Subcutaneous abdominal adipose tissue (tissue), 5 donors: ENCODE measurements at regions not wholly inside any gene's neighbourhood (a gene's known extent, or its start where the extent isn't known, plus 50 kb on each side); places are given as distances from the start of the nearest gene placed in this dataset.

Experiments
- H3K27ac ChIP-seq: one replicate; pipeline ENCODE4 v1.7.0; 2013; ENCODE audit warnings: low read depth, mild to moderate bottlenecking, inconsistent platforms, low read length, moderate library complexity
- H3K27me3 ChIP-seq, 5 donors: one replicate each; pipeline ENCODE4 v1.7.0; 2013; ENCODE audit warnings: low read length in 5 of 5, inconsistent platforms in 1 of 5; ENCODE audit not compliant: control insufficient read depth in 5 of 5, insufficient read depth in 4 of 5
- H3K36me3 ChIP-seq, 5 donors: one replicate each; pipeline ENCODE4 v1.7.0; 2013; ENCODE audit warnings: low read length in 5 of 5; ENCODE audit not compliant: control insufficient read depth in 5 of 5, insufficient read depth in 5 of 5
- H3K4me1 ChIP-seq, 5 donors: one replicate each; pipeline ENCODE4 v1.7.0; 2013; ENCODE audit warnings: low read length in 5 of 5, mild to moderate bottlenecking in 3 of 5, moderate library complexity in 1 of 5; ENCODE audit not compliant: control insufficient read depth in 5 of 5, insufficient read depth in 5 of 5
- H3K4me3 ChIP-seq, 5 donors: one replicate each; pipeline ENCODE4 v1.7.0; 2013; ENCODE audit warnings: low read length in 5 of 5, low read depth in 1 of 5
- H3K9ac ChIP-seq, 5 donors: one replicate each; pipeline ENCODE4 v1.7.0; 2013; ENCODE audit warnings: low read length in 5 of 5, mild to moderate bottlenecking in 4 of 5, moderate library complexity in 3 of 5
- H3K9me3 ChIP-seq, 5 donors: one replicate each; pipeline ENCODE4 v1.7.0; 2013; ENCODE audit warnings: low read length in 5 of 5; ENCODE audit not compliant: control insufficient read depth in 5 of 5
- donor health status: healthy.
- donor health status: healthy.
- donor health status: healthy.
- donor health status: healthy.
- donor health status: healthy.

DNA sequence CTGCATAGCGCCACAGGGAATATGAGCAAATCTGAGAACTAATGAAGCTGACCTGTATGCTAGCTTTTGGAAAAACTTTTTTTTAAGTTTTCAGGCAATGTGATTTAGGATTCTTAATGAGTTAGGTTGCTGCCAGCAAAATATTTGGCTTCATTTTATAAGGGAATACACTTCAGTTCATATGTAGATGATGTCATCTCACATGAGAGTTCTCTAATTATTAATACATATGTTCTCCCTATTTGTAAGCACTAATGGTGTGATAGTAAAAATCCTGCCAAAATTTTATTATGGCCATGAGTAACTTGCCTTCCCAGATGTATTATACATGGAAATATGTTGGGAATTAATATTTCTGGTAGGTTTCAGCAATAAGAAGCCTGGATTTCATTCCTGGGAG lies 573.8 kb downstream of the EPM2A start:
- Histone ChIP-seq H3K9ac (no peak overlapping the region), H3K4me1 (no peaks in the 10 kb centered on the region), H3K27ac (no peak overlapping the region), H3K9me3 (peaks cover 0 to 20% (median 14%) of the 10 kb centered on the region in 5 donors), H3K36me3 (no peaks in the 10 kb centered on the region), H3K27me3 (no peaks in the 10 kb centered on the region), H3K4me3 (no peak overlapping the region)

DNA sequence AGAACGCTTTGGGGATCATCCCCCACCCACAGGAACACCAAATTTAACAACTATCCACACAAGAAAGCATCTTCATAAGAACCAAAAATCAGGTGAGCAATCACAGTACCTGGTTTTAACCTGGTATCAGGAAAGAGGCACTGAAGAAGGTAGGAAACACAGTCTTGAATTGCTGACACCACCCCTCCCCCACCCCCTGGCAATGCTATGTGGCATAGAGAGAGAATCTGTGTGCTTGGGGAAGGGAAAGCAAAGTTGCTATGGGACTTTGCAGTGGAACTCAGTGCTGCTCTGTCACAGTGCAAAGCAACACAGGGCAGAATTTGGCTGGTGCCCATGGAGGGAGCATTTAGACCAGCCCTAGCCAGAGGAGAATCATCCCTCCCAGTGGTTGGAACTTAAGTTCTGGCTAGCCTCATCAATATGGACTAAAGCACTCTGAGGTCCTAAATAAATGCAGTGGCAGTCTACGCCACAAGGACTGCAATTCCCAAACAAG lies 565.5 kb downstream of the EPM2A start:
- H3K36me3 ChIP-seq = no peaks in the 10 kb centered on the region
- no peak overlapping the region for H3K9ac ChIP-seq
- no peaks in the 10 kb centered on the region for H3K27me3 ChIP-seq
- no peak overlapping the region for H3K4me3 ChIP-seq
- no peak overlapping the region for H3K27ac ChIP-seq
- peaks cover 0 to 7% (median 2%) of the 10 kb centered on the region in 5 donors for H3K4me1 ChIP-seq
- no peaks in the 10 kb centered on the region for H3K9me3 ChIP-seq

DNA sequence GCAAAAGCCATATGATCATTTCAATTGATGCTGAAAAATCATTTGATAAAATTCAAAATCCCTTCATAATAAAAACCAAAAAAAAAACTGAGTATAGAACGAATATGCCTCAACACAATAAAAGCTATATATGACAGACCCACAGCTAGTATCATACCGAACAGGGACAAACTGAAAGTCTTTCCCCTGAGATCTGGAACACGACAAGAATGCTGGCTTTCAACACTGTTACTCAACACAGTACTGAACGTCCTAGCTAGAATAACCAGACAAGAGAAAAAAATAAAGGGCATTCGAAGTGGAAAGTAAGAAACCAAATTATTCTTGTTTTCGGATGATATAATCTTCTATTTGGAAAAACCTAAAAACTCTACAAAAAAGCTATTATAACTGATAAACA lies 559.9 kb downstream of the EPM2A start:
- Histone ChIP-seq H3K27ac (no peak overlapping the region), H3K9ac (no peak overlapping the region), H3K27me3 (no peaks in the 10 kb centered on the region), H3K4me1 (peaks cover 0 to 11% (median 0%) of the 10 kb centered on the region in 5 donors), H3K9me3 (peaks cover 0 to 5% (median 0%) of the 10 kb centered on the region in 5 donors), H3K4me3 (no peak overlapping the region), H3K36me3 (no peaks in the 10 kb centered on the region)

DNA sequence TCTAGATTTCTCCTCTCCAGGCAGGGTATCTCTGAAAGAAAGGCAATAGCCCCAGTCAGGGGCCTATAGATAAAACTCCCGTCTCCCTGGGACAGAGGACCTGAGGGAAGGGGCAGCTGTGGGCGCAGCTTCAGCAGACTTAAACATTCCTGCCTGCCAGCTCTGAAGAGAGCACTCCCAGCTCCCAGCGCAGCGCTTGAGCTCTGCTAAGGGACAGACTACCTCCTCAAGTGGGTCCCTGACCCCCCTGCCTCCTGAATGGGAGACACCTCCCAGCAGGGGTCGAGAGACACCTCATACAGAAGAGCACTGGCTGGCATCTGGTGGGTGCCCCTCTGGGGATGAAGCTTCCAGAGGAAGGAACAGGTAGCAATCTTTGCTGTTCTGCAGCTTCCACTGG lies 556.9 kb downstream of the EPM2A start:
- Histone ChIP-seq H3K4me1 (peaks cover 0 to 11% (median 0%) of the 10 kb centered on the region in 5 donors), H3K27ac (no peak overlapping the region), H3K27me3 (no peaks in the 10 kb centered on the region), H3K4me3 (no peak overlapping the region), H3K9ac (no peak overlapping the region), H3K9me3 (peaks cover 0 to 5% (median 0%) of the 10 kb centered on the region in 5 donors), H3K36me3 (no peaks in the 10 kb centered on the region)

DNA sequence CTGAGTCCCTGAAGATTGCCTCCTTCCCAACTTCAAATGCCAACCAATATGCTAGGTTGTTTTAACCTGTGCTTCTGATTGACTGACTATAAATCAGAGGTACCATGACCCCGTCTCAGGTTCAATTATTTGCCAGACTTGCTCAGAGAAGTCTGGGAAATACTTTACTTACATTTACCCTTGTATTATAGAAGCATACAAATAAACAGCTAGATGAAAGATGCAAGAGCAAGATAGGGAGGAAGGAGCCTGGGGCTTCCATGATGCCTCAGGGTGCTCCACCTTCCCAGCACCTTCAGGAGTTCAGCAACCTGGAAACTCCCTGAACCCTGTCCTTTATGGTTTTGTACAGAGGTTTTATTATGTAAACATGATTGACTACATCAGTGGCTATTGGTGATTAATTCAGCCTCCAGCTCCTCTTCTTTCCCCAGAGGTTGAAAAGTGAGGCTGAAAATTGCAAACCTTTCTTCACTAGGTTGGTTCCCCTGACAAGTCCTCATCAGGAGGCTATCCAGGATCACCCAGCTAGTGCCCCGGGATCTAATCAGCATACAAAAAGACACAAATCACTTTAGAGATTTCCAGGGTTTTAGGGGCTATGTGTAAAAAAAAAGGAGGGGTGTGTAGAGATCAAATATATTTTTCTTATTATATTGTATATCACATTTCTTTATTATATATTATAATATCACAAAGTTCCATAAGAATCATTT lies 547.7 kb downstream of the EPM2A start:
- Histone ChIP-seq H3K4me1 (no peaks in the 10 kb centered on the region), H3K27ac (no peak overlapping the region), H3K9ac (no peak overlapping the region), H3K36me3 (no peaks in the 10 kb centered on the region), H3K9me3 (peaks cover 0 to 5% (median 0%) of the 10 kb centered on the region in 5 donors), H3K4me3 (no peak overlapping the region), H3K27me3 (no peaks in the 10 kb centered on the region)

DNA sequence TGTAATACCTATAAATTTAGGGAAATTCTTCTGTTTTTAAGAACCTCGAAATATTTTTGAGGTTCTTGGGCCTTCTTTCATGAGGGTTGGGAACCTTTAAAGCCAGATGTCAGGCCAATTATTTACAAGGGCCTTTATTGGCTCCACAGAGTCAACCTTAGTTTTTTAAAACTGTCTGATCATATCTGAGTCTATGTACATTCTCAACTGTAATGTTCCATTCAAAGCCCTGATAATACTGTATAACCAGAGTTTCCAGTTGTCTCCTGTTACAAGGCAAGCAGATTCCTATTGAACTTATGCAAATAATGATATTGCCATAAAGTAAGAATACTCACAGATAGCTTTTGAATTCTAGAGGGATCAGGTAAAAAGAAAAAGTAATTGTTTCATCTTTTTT lies 545.5 kb downstream of the EPM2A start:
- no peaks in the 10 kb centered on the region for H3K4me1 ChIP-seq

DNA sequence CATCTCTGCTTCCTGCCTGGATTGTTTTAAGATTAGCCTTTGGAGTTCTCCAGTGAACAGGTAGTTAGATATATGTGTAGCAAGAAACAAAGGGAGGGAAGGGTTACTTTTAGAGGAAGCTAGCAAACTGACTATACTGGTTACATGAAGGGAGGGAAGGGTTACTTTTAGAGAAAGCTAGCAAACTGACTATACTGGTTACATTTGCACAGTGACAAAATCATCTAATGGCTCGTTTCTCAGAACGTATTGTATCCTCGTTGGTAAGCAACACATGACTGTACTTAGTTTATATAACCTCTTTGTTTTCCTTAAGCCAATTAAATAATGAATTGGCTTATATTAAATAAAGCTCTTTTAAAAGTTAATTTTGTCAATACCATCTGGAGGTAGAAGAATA lies 540.9 kb downstream of the EPM2A start:
- no peak overlapping the region for H3K27ac ChIP-seq

More for the DNA sequence above, 545.5 kb downstream of the EPM2A start:
- peaks cover 0 to 5% (median 0%) of the 10 kb centered on the region in 5 donors for H3K9me3 ChIP-seq
- no peak overlapping the region for H3K4me3 ChIP-seq
- H3K27ac ChIP-seq = no peak overlapping the region
- no peaks in the 10 kb centered on the region for H3K27me3 ChIP-seq
- H3K36me3 ChIP-seq = no peaks in the 10 kb centered on the region
- no peak overlapping the region for H3K9ac ChIP-seq

DNA sequence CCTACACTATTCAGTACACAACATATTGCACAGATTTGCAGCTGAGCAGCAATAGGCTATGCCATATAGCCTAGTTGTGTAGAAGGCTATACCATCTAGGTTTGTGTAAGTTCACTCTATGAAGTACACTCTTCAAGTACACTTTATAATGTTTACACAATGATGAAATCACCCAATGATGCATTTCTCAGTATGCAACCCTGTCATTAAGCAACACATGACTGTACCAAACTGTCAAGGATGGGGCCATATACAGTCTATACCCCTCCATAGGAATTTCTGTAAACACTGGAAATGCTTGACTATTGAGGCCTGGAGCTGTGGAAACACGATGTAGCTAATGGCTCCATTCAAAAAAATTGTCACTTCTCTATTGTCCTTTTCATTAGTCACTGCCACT lies 535.4 kb downstream of the EPM2A start:
- no peak overlapping the region for H3K4me3 ChIP-seq
- H3K27ac ChIP-seq = no peak overlapping the region
- no peaks in the 10 kb centered on the region for H3K36me3 ChIP-seq
- no peaks in the 10 kb centered on the region for H3K4me1 ChIP-seq
- no peaks in the 10 kb centered on the region for H3K9me3 ChIP-seq
- H3K27me3 ChIP-seq = no peaks in the 10 kb centered on the region
- no peak overlapping the region for H3K9ac ChIP-seq

More for the DNA sequence above, 540.9 kb downstream of the EPM2A start:
- no peaks in the 10 kb centered on the region for H3K36me3 ChIP-seq
- no peaks in the 10 kb centered on the region for H3K9me3 ChIP-seq
- H3K4me3 ChIP-seq = no peak overlapping the region
- H3K9ac ChIP-seq = no peak overlapping the region
- H3K27me3 ChIP-seq = no peaks in the 10 kb centered on the region
- no peaks in the 10 kb centered on the region for H3K4me1 ChIP-seq

DNA sequence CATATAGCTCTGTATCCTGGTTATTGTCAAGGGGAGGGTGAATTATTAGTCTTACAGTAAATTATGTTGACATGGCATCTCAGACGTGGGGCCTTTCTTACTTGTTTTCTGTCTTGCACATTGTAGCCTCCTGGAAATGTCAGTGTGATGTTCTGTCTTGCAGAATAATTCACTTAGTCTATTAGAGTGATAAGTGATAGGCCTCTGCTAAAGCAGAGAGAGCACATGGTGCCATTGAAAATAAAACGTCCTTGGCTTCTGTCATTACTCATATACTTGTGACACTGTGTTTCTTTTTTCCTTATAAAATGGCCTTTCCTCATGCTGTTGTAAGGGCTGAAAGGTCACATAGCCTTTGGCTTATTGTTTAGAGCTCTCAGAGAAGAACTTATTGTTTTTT lies 531.0 kb downstream of the EPM2A start:
- Histone ChIP-seq H3K27ac (no peak overlapping the region), H3K4me3 (no peak overlapping the region), H3K27me3 (no peaks in the 10 kb centered on the region), H3K4me1 (peaks cover 0 to 7% (median 2%) of the 10 kb centered on the region in 5 donors), H3K9me3 (no peaks in the 10 kb centered on the region), H3K9ac (no peak overlapping the region), H3K36me3 (no peaks in the 10 kb centered on the region)

DNA sequence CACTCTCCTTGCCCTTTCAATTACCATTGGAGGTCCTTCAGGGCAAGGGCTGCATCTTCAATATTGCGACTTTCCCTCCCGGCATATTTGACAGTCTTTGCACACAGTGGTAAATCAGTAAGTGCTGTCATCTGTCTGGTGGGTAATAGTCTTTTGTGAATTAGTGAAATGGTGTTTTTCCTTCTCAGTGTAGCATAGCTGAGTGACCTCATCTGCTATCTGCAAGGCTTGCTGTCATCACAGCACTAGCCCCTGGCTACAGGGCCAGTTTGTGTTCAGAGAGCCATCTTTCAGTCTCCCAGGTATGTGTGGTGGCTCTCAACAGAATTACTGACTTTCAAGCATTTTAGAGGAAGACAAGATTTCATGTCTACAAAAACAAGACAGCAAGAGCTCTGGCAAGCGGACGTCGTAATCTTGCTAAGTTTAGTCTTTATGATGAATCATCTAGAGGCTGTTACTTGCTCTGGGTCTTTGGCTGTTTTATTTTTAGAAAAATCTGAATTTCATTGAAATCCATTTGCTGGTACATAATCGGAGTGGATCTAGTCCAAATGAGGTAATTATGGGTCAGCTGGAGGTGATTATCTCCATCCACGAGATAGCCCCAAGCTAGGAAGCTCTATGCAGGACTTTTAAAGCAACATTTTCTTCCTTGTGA lies 528.9 kb downstream of the EPM2A start:
- Histone ChIP-seq H3K27ac (no peak overlapping the region), H3K4me1 (peaks cover 0 to 11% (median 3%) of the 10 kb centered on the region in 5 donors), H3K9me3 (no peaks in the 10 kb centered on the region), H3K27me3 (no peaks in the 10 kb centered on the region), H3K9ac (no peak overlapping the region), H3K4me3 (no peak overlapping the region), H3K36me3 (no peaks in the 10 kb centered on the region)
